HG03354 (cell line): ENCODE measurements at regions not wholly inside any gene's neighbourhood (a gene's known extent, or its start where the extent isn't known, plus 50 kb on each side); places are given as distances from the start of the nearest gene placed in this dataset.

ENCODE experiments used
- ATAC-seq: cut with Tn5 transposase; IDR thresholded peaks from one replicate; pipeline ENCODE4 v1.9.1; 2021; ENCODE audit warnings: mild to moderate bottlenecking; ENCODE audit not compliant: unreplicated experiment, poor library complexity, severe bottlenecking

GRCh38 chr5:54603372-54603771 lies 85.8 kb downstream of the SNX18 start:
- no peak for ATAC-seq

- no peak for ATAC-seq
Measured at GRCh38 chr5:54602475-54602874, 84.9 kb downstream of the SNX18 start.

- ATAC-seq = no peak
Measured at GRCh38 chr5:54601411-54602230, 84.1 kb downstream of the SNX18 start.
